NCI-H69 (cell line): ENCODE measurements at regions not wholly inside any gene's neighbourhood (a gene's known extent, or its start where the extent isn't known, plus 50 kb on each side); places are given as distances from the start of the nearest gene placed in this dataset.
"Not testable (repeated sequence)": the region's sequence is repeated elsewhere in the genome, so short reads cannot be mapped to it uniquely, and the experiment has no call there.

Source experiments
- DNase-seq: peaks from one replicate; lab custom pipeline; 2025; lab: John Stamatoyannopoulos, UW

DNA sequence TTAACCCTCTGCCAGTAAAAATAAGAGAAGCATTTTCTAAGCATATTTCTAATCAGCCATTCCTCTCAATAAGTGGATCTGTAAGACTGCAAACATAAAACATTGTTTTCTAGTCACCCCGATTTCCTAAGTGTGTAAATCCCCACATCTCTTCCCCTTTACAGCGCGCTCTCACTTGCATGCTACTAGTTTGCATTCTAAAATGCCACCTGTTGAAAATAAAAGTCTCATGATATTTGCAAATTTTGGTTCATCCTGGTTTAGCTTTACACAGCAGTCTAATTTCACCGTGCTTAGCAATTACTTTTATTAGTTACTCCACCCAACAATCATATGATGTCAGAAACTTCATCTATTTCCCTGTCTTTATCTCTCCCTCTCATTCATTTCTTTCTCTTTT lies 1230.7 kb upstream of the ZEB2 start:
- DNase-seq = no peak

DNA sequence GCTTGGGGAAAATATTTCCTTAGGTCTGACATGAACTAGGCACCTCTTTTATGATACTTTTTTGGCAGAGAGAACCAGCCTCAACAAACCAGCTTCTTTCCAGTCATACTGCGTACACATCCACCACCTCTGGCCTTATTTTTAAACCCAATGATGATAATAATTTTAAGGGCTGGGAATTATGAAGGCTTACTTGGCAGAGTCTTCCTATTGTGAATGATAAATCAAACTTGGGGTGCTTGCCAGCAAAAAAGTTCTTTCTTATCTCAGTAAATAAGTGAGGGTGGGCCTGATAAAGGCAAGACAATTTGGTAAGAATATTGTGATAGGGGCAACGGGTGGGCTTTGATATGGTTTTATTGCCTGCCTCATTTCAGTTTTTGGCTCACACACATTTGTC lies 1230.2 kb upstream of the ZEB2 start:
- DNase-seq = no peak

GRCh38 chr2:145749556-145749955 lies 1229.6 kb upstream of the ZEB2 start:
- DNase-seq = no peak

DNA sequence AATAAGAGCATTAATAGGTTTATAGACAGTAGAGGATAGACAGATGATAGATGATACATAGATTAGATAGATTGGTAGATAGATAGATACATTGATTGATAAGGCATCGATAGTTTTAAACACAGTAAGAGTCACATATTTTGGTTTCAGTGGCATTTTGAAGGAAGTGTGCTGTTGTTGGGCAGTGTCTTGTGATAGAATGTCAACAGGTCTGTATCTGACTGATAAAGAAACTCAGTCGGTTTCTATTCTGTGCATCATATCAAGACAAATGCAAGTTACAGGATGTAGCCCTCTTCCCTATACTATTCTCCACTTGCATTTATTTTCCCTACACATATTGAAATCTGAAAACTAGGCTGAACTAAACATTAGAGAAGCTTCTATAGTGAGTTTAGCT lies 1229.0 kb upstream of the ZEB2 start:
- no peak for DNase-seq

DNA sequence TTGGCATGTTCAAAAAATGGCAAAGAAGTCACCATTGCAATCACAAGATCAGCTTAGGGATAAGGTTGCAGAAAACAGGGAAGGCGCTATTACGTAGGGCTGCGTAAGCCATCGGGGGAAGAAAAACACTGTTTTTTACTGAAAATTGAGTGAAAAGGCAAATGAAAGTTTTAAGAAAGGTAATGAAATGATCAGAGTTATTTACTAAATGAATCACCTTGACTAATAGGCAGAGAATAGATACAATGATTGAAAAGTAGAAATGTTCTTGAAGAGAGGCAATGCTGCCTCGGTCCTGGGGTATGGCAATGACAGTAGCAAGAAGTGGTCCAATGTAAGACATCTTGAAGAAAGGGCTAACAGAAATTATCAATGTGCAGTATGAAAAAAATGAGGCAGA lies 1227.8 kb upstream of the ZEB2 start:
- DNase-seq = no peak

DNA sequence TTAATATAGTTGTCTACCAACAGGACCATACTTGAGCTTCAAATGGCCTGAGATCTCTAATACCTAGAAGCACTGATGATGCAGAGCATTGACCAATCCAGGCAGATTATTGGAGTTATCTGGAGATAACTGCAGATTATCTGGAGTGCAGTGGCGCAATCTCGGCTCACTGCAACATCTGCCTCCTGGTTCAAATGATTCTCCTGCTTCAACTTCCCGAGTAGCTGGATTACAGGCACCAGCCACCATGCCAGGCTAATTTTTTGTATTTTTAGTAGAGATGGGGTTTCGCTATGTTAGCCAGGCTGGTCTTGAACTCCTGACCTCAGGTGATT lies 1225.4 kb upstream of the ZEB2 start:
- DNase-seq = not testable (repeated sequence)

- DNase-seq = no peak
Measured at GRCh38 chr2:145744541-145745386, 1224.8 kb upstream of the ZEB2 start.

- no peak for DNase-seq
Measured at GRCh38 chr2:145743011-145743410, 1223.1 kb upstream of the ZEB2 start.

DNA sequence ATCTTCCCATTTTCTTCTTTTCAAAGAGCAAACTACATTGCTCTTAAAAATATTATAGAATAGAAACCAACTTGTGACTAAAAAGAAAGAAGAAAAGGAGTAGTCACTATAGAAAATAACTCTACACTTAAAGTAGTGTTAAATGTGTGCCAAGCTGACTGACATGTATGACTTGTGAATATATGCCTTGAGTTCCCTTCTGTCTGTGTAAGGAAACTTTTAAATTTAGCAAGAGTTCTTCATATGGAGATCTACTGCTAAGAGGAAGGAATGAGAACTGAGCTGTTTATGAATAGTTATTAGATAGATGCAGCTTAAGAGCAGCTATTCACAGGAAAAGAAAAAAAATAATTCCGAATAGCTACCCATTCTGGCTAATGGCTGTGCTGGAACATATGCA lies 1221.7 kb upstream of the ZEB2 start:
- no peak for DNase-seq

- no peak for DNase-seq
Measured at GRCh38 chr2:145741181-145741580, 1221.3 kb upstream of the ZEB2 start.

- no peak for DNase-seq
Measured at GRCh38 chr2:145740302-145740701, 1220.4 kb upstream of the ZEB2 start.

DNA sequence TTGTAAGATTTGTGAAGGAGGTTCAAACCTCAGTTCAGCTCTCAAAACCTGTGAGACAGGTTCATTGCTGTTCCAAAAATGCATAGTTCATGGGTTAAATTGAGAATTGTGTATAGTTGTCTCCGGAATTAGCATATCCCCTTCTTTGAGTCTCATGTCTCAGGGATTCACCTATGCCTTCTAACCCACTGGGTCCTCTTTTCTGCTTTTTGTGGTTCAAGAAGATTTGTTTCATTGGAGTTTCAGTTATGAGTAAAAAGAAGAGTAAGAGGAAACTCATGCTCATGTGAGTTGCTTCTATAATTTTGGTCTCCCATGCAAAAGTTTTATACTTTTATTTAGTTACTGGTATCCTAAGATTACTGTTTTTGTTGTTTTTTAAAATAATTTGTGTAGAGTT lies 1219.8 kb upstream of the ZEB2 start:
- DNase-seq = no peak

- DNase-seq = no peak
Measured at GRCh38 chr2:145736871-145737270, 1217.0 kb upstream of the ZEB2 start.

- no peak for DNase-seq
Measured at GRCh38 chr2:145731467-145731866, 1211.5 kb upstream of the ZEB2 start.

DNA sequence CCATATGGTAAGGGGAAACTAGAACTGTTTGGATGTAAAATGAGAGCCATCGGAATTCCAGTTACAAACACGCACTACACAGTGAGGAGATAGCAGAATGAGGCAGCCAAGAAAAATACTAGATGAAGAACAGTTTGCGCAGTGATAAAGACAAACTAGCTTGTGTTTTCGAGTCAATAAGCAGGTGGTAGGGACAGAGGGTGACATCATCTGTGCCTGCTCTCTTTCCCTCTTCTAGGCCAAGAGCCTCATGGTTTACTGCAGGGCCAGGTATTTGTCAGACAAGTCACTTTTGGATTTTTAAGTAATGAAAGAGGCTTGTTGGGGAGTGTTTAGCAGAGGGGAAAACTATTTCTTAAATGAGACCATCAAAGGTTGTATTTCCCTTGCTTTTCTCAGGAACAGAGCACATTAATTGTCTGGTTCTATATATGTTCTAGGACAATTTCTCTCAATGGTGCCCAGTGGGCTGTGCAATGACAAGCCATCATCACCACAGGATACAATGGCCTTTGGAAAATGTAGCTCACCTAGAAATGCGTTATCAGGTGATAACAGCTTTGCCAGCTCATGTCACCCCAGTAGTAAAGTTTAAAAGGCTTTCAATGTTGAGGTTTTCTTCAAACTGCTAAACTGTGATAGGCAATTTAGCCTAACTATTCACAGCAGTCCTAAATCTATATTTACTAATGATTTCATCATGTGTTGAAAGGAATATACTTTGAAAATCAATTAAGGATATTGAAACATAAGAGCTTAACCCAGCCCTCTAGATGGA lies 1210.3 kb upstream of the ZEB2 start:
- no peak for DNase-seq

DNA sequence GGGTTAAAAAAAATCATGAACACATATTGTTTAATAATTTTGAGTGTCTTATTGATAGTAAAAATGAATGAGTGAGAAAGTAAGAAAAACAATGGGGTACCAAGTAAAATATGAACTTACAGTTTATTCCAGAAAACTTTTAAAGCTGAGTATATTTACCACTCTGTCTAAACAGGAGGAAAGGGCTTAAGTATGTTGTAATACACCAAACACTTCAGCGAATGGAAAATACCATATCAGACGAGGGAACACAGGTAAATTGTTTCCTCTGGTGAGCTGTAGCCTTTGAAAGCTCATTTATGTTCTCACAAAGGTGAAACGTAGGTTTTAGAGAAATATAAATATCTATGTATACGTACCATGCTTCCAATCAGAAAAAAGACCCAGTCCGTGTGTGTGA lies 1209.6 kb upstream of the ZEB2 start:
- DNase-seq = no peak

- DNase-seq = no peak
Measured at GRCh38 chr2:145728511-145728910, 1208.6 kb upstream of the ZEB2 start.

DNA sequence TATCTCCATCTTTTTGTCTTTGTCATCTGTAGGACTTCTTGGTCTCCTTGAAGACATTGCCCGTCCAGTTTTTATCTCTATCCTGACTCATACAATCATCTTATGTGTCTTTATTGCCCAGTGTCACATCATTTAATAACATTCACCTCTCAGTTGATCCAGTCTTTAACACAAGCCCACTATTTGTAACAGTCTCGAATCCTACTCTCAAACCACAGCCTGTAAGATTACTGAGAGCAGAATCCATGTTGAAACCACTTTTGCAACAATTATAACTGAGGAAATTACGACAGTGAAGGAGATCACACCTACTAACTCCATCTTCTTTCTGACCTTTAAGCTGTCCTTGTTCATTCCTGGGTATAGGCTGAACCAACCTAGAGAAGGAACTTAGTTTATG lies 1206.0 kb upstream of the ZEB2 start:
- DNase-seq = no peak

- no peak for DNase-seq
Measured at GRCh38 chr2:145724311-145724898, 1204.5 kb upstream of the ZEB2 start.

DNA sequence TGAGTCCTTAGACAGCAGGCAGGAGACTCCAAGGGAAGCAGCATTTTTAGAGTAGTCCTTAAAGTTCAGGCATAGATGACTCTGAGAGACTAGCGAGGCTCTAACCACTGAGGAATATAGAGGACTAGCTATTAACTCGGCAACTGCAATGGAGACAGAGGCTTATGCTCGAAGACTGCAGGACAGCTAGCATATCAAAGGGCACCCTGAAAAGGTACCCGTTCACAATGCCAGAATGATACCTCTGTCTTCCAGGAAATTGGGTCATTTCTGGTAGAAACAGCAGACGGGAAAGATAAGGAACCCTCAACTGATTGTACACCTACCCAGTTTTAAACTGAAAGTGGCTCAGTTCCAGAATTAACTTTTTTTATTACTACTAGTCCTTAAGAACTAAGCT lies 1204.0 kb upstream of the ZEB2 start:
- no peak for DNase-seq

DNA sequence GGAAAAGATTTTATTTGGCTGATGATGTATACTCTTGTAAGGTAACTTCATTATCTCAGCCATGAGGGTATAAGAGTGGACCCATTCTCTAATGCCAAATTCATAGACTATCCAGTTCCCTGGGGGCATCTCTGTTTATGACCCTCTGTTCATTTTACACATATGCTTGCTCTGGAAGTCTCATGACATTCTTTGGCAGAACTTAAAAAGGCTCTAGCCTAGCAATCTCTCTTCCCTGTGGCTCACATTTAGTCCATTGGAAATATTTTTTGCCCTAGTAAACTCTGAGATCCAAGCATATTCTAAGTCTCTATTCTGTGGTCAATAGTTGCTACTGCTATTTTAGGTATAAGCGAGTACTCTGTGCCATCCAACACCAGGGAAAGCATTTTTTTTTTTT lies 1201.8 kb upstream of the ZEB2 start:
- no peak for DNase-seq

GRCh38 chr2:145715601-145716000 lies 1195.7 kb upstream of the ZEB2 start:
- DNase-seq = peak; percentile 25

GRCh38 chr2:145710303-145710702 lies 1190.4 kb upstream of the ZEB2 start:
- no peak for DNase-seq
